ENCODE measurements at regions not wholly inside any gene's neighbourhood (a gene's known extent, or its start where the extent isn't known, plus 50 kb on each side); places are given as distances from the start of the nearest gene placed in this dataset.

DNA sequence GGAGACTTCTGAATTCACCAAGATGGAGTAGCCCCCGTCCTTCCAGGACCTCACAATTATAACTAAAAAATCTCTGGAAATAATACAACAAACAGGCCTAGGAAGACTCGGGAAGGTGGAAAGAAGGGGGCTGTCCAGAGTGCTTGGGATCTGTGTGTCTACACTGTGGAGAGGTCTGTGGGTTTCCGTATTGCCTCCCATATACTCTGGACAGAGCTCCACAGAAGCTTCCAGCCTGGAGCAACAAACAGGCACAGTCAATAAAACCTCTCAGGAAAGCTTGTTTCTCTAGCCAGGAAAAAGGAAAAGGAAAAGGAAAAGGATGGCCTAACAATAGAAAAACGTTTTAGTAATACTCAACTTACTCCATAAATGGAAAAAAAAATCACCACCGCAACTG, 655.9 kb downstream of the DSC3 start:
- no peak for TF ChIP-seq EZH2 (IDR thresholded peaks at IDR 0.05)
- TF ChIP-seq, protein P1, sequence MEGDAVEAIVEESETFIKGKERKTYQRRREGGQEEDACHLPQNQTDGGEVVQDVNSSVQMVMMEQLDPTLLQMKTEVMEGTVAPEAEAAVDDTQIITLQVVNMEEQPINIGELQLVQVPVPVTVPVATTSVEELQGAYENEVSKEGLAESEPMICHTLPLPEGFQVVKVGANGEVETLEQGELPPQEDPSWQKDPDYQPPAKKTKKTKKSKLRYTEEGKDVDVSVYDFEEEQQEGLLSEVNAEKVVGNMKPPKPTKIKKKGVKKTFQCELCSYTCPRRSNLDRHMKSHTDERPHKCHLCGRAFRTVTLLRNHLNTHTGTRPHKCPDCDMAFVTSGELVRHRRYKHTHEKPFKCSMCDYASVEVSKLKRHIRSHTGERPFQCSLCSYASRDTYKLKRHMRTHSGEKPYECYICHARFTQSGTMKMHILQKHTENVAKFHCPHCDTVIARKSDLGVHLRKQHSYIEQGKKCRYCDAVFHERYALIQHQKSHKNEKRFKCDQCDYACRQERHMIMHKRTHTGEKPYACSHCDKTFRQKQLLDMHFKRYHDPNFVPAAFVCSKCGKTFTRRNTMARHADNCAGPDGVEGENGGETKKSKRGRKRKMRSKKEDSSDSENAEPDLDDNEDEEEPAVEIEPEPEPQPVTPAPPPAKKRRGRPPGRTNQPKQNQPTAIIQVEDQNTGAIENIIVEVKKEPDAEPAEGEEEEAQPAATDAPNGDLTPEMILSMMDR (IDR thresholded peaks at IDR 0.05), result no peak
